Activated CD8-positive, alpha-beta memory T cell treated with anti-CD3 and anti-CD28 coated beads, Interleukin-2, amount 10 ng/mL, durations not matched to agents 7 days and 5 days (primary cell): ENCODE measurements at regions not wholly inside any gene's neighbourhood (a gene's known extent, or its start where the extent isn't known, plus 50 kb on each side); places are given as distances from the start of the nearest gene placed in this dataset.

Experiments used
- ATAC-seq: fragments of 150-1000 bp; cut with Tn5 transposase; one replicate; pipeline ENCODE4 v1.10.0; 2021; ENCODE audit warnings: moderate library complexity
- CTCF ChIA-PET: fragments of 350-600 bp; sonication (Branson Sonifier 250); formaldehyde crosslinking; loops from one replicate; lab custom pipeline; 2021; ENCODE audit warnings: antibody characterized with exemption; lab: Charles Lee
- DNase-seq: peaks from one replicate; pipeline ENCODE4 v3.0.0-alpha.2; 2020
- H3K27ac Mint-ChIP-seq: one replicate; pipeline ENCODE4 v1.8.0; 2021; ENCODE audit warnings: mild to moderate bottlenecking, mixed read lengths
- H3K27me3 Mint-ChIP-seq: one replicate; pipeline ENCODE4 v1.8.0; 2021; ENCODE audit warnings: mixed read lengths
- H3K36me3 Mint-ChIP-seq: one replicate; pipeline ENCODE4 v1.8.0; 2021; ENCODE audit warnings: mild to moderate bottlenecking, mixed read lengths
- H3K4me1 Mint-ChIP-seq: one replicate; pipeline ENCODE4 v1.8.0; 2021; ENCODE audit warnings: mixed read lengths
- H3K4me3 Mint-ChIP-seq: one replicate; pipeline ENCODE4 v1.8.0; 2021; ENCODE audit warnings: mild to moderate bottlenecking, moderate library complexity, mixed read lengths
- H3K9me3 Mint-ChIP-seq: one replicate; pipeline ENCODE4 v1.8.0; 2022; ENCODE audit warnings: low read depth, mixed read lengths

GRCh38 chr6:33967966-33968724, 164.3 kb upstream of the MLN start:
- H3K9me3 Mint-ChIP-seq = no peaks in the 10 kb centered on the region
- no peak for DNase-seq
- no peak overlapping the region for H3K27ac Mint-ChIP-seq
- peaks cover 1% of the 10 kb centered on the region for H3K36me3 Mint-ChIP-seq
- no peaks in the 10 kb centered on the region for H3K4me1 Mint-ChIP-seq
- peaks cover 68% of the 10 kb centered on the region for H3K27me3 Mint-ChIP-seq
- CTCF ChIA-PET = interaction anchor here (0.6 to 0.8 kb wide), 2 partner anchors 9 to 830 kb away, joined by 3 read pairs; no protein-coding TSS in a partner anchor
- no peak for ATAC-seq
- no peak overlapping the region for H3K4me3 Mint-ChIP-seq

GRCh38 chr6:33967265-33967767, 163.5 kb upstream of the MLN start:
- Mint-ChIP-seq H3K27me3 (peaks cover 65% of the 10 kb centered on the region), H3K27ac (no peak overlapping the region), H3K9me3 (no peaks in the 10 kb centered on the region), H3K36me3 (peaks cover 1% of the 10 kb centered on the region), H3K4me3 (no peak overlapping the region), H3K4me1 (no peaks in the 10 kb centered on the region)
- ATAC-seq (no peak), DNase-seq (no peak)
- CTCF ChIA-PET = interaction anchor here (0.6 to 0.8 kb wide), 2 partner anchors 8 to 829 kb away, joined by 3 read pairs; no protein-coding TSS in a partner anchor

GRCh38 chr6:33966536-33966935, 162.7 kb upstream of the MLN start:
- Mint-ChIP-seq H3K4me3 (no peak overlapping the region), H3K27ac (no peak overlapping the region), H3K27me3 (peaks cover 59% of the 10 kb centered on the region), H3K9me3 (no peaks in the 10 kb centered on the region), H3K4me1 (no peaks in the 10 kb centered on the region), H3K36me3 (no peaks in the 10 kb centered on the region)
- ATAC-seq = no peak
- no peak for DNase-seq
- CTCF ChIA-PET = no interaction called here

- H3K9me3 Mint-ChIP-seq = no peaks in the 10 kb centered on the region
- CTCF ChIA-PET = no interaction called here
- H3K27me3 Mint-ChIP-seq = peaks cover 52% of the 10 kb centered on the region
- no peak overlapping the region for H3K4me3 Mint-ChIP-seq
- no peaks in the 10 kb centered on the region for H3K4me1 Mint-ChIP-seq
- H3K36me3 Mint-ChIP-seq = no peaks in the 10 kb centered on the region
- H3K27ac Mint-ChIP-seq = no peak overlapping the region
- DNase-seq = no peak
- no peak for ATAC-seq
Measured at GRCh38 chr6:33965766-33966165, 162.0 kb upstream of the MLN start.

- no peak for DNase-seq
Measured at GRCh38 chr6:33964387-33964786, 160.6 kb upstream of the MLN start.

GRCh38 chr6:33963136-33963750, 159.4 kb upstream of the MLN start:
- Mint-ChIP-seq H3K9me3 (no peaks in the 10 kb centered on the region), H3K4me3 (no peak overlapping the region)
- CTCF ChIA-PET = interaction anchor here (1.0 kb wide), 1 partner anchor 91 kb away, joined by 3 read pairs; no protein-coding TSS in a partner anchor

More at GRCh38 chr6:33964387-33964786, 160.6 kb upstream of the MLN start:
- Mint-ChIP-seq H3K27ac (no peak overlapping the region), H3K4me3 (no peak overlapping the region), H3K36me3 (no peaks in the 10 kb centered on the region), H3K4me1 (no peaks in the 10 kb centered on the region), H3K27me3 (peaks cover 40% of the 10 kb centered on the region), H3K9me3 (no peaks in the 10 kb centered on the region)
- ATAC-seq = no peak
- CTCF ChIA-PET = no interaction called here

GRCh38 chr6:33962246-33963027, 158.6 kb upstream of the MLN start:
- H3K36me3 Mint-ChIP-seq = no peaks in the 10 kb centered on the region
- DNase-seq (no peak), ATAC-seq (no peak)
- H3K27ac Mint-ChIP-seq = no peak overlapping the region
- peaks cover 27% of the 10 kb centered on the region for H3K27me3 Mint-ChIP-seq
- H3K9me3 Mint-ChIP-seq = no peaks in the 10 kb centered on the region
- H3K4me1 Mint-ChIP-seq = no peaks in the 10 kb centered on the region
- CTCF ChIA-PET = interaction anchor here (1.0 to 1.6 kb wide), 2 partner anchors 65 to 91 kb away, joined by 3 to 6 read pairs; no protein-coding TSS in a partner anchor
- no peak overlapping the region for H3K4me3 Mint-ChIP-seq

More at GRCh38 chr6:33963136-33963750, 159.4 kb upstream of the MLN start:
- ATAC-seq (no peak), DNase-seq (no peak)
- H3K4me1 Mint-ChIP-seq = no peaks in the 10 kb centered on the region
- H3K27me3 Mint-ChIP-seq = peaks cover 32% of the 10 kb centered on the region
- H3K27ac Mint-ChIP-seq = no peak overlapping the region
- no peaks in the 10 kb centered on the region for H3K36me3 Mint-ChIP-seq

GRCh38 chr6:33961691-33962090, 157.9 kb upstream of the MLN start:
- no peak for DNase-seq
- Mint-ChIP-seq H3K4me3 (no peak overlapping the region), H3K4me1 (no peaks in the 10 kb centered on the region), H3K9me3 (no peaks in the 10 kb centered on the region), H3K27ac (no peak overlapping the region), H3K27me3 (peaks cover 20% of the 10 kb centered on the region), H3K36me3 (no peaks in the 10 kb centered on the region)
- ATAC-seq = no peak
- CTCF ChIA-PET = interaction anchor here (1.6 kb wide), 1 partner anchor 66 kb away, joined by 6 read pairs; no protein-coding TSS in a partner anchor

- ATAC-seq (no peak), DNase-seq (no peak)
- no peak overlapping the region for H3K4me3 Mint-ChIP-seq
- no peaks in the 10 kb centered on the region for H3K4me1 Mint-ChIP-seq
- H3K27me3 Mint-ChIP-seq = peaks cover 14% of the 10 kb centered on the region
- no peaks in the 10 kb centered on the region for H3K9me3 Mint-ChIP-seq
- no peak overlapping the region for H3K27ac Mint-ChIP-seq
- no peaks in the 10 kb centered on the region for H3K36me3 Mint-ChIP-seq
- CTCF ChIA-PET = interaction anchor here (1.2 to 3.2 kb wide), 5 partner anchors 12 to 189 kb away, joined by 5 to 13 read pairs (median 9); no protein-coding TSS in a partner anchor
Measured at GRCh38 chr6:33960345-33961313, 156.8 kb upstream of the MLN start.

- CTCF ChIA-PET = interaction anchor here (1.2 to 3.2 kb wide), 8 partner anchors 8 to 189 kb away, joined by 3 to 13 read pairs (median 6); no protein-coding TSS in a partner anchor
Measured at GRCh38 chr6:33959661-33960344, 156.0 kb upstream of the MLN start.

GRCh38 chr6:33959329-33959651, 155.5 kb upstream of the MLN start:
- CTCF ChIA-PET = interaction anchor here (0.7 to 3.2 kb wide), 10 partner anchors 9 to 248 kb away, joined by 3 to 13 read pairs (median 5); partner anchors contain the start of gene UQCC2
- no peak overlapping the region for H3K4me3 Mint-ChIP-seq
- no peak for DNase-seq
- no peak for ATAC-seq
- no peaks in the 10 kb centered on the region for H3K9me3 Mint-ChIP-seq
- H3K27me3 Mint-ChIP-seq = peaks cover 9% of the 10 kb centered on the region
- H3K27ac Mint-ChIP-seq = no peak overlapping the region
- no peaks in the 10 kb centered on the region for H3K36me3 Mint-ChIP-seq
- peaks cover 3% of the 10 kb centered on the region for H3K4me1 Mint-ChIP-seq

More at GRCh38 chr6:33959661-33960344, 156.0 kb upstream of the MLN start:
- Mint-ChIP-seq H3K27me3 (peaks cover 9% of the 10 kb centered on the region), H3K4me3 (no peak overlapping the region), H3K27ac (no peak overlapping the region), H3K4me1 (no peaks in the 10 kb centered on the region), H3K36me3 (no peaks in the 10 kb centered on the region), H3K9me3 (no peaks in the 10 kb centered on the region)
- ATAC-seq (no peak), DNase-seq (no peak)
